ENCODE measurements at regions not wholly inside any gene's neighbourhood (a gene's known extent, or its start where the extent isn't known, plus 50 kb on each side); places are given as distances from the start of the nearest gene placed in this dataset.

GRCh38 chr2:187091664-187092063 lies 242.7 kb upstream of the ZSWIM2 start:
- Histone ChIP-seq H3K36me3 (no peaks in the 10 kb centered on the region), H3K9me3 (no peaks in the 10 kb centered on the region), H3K4me1 (no peaks in the 10 kb centered on the region), H3K27me3 (no peaks in the 10 kb centered on the region), H3K4me3 (no peak overlapping the region), H3K27ac (no peak overlapping the region)
- ATAC-seq: no peak
- no peak for TF ChIP-seq POLR2AphosphoS5 (IDR thresholded peaks at IDR 0.05)
- WGBS, 2 donors (ENCODE audit: low coverage in 1 of 2): 89% methylated on average over 1 of the region's 1 CpG; no CpG with 5 or more reads in 1 of the 2 donors

- Histone ChIP-seq H3K9me3 (no peaks in the 10 kb centered on the region), H3K4me1 (no peaks in the 10 kb centered on the region), H3K27ac (no peak overlapping the region), H3K36me3 (no peaks in the 10 kb centered on the region), H3K4me3 (no peak overlapping the region), H3K27me3 (no peaks in the 10 kb centered on the region)
- no peak for TF ChIP-seq EP300 (IDR thresholded peaks at IDR 0.05)
- TF ChIP-seq POLR2AphosphoS5 (IDR thresholded peaks at IDR 0.05): no peak
- TF ChIP-seq CTCF (IDR thresholded peaks at IDR 0.05): no peak
- TF ChIP-seq POLR2A (IDR thresholded peaks at IDR 0.05): no peak
- no peak for ATAC-seq
These were observed 235.6 kb upstream of the ZSWIM2 start for GRCh38 chr2:187084524-187084923.

GRCh38 chr2:187081461-187081860 lies 232.5 kb upstream of the ZSWIM2 start:
- ATAC-seq: no peak
- WGBS, 2 donors (ENCODE audit: low coverage in 1 of 2): 63 to 85% methylated on average over 1 of the region's 1 CpG
- Histone ChIP-seq H3K4me3 (no peak overlapping the region), H3K27ac (no peak overlapping the region), H3K4me1 (no peaks in the 10 kb centered on the region), H3K27me3 (no peaks in the 10 kb centered on the region), H3K9me3 (no peaks in the 10 kb centered on the region), H3K36me3 (no peaks in the 10 kb centered on the region)
- TF ChIP-seq POLR2AphosphoS5 (IDR thresholded peaks at IDR 0.05) (no peak), CTCF (IDR thresholded peaks at IDR 0.05) (no peak), POLR2A (IDR thresholded peaks at IDR 0.05) (no peak), EP300 (IDR thresholded peaks at IDR 0.05) (no peak)

- no peaks in the 10 kb centered on the region for H3K4me1 ChIP-seq
- H3K4me3 ChIP-seq: no peak overlapping the region
- 21 to 25% methylated on average over 5 of the region's 5 CpGs for whole genome bisulfite sequencing, 2 donors (ENCODE audit: low coverage in 1 of 2)
- H3K9me3 ChIP-seq: peaks cover 0 to 3% (median 0%) of the 10 kb centered on the region in 3 donors
- no peak for TF ChIP-seq POLR2A (IDR thresholded peaks at IDR 0.05)
- no peak for TF ChIP-seq EP300 (IDR thresholded peaks at IDR 0.05)
- no peak for TF ChIP-seq POLR2AphosphoS5 (IDR thresholded peaks at IDR 0.05)
- no peak for ATAC-seq
- no peak overlapping the region for H3K27ac ChIP-seq
- H3K27me3 ChIP-seq: no peaks in the 10 kb centered on the region
- no peaks in the 10 kb centered on the region for H3K36me3 ChIP-seq
These were observed 230.9 kb upstream of the ZSWIM2 start for GRCh38 chr2:187079901-187080300.

GRCh38 chr2:187078297-187078696 lies 229.3 kb upstream of the ZSWIM2 start:
- H3K27me3 ChIP-seq: no peaks in the 10 kb centered on the region
- H3K36me3 ChIP-seq: no peaks in the 10 kb centered on the region
- H3K27ac ChIP-seq: no peak overlapping the region
- no peak overlapping the region for H3K4me3 ChIP-seq
- peaks cover 0 to 3% (median 0%) of the 10 kb centered on the region in 3 donors for H3K9me3 ChIP-seq
- TF ChIP-seq POLR2A (IDR thresholded peaks at IDR 0.05): no peak
- no peak for TF ChIP-seq CTCF (IDR thresholded peaks at IDR 0.05)
- no peak for TF ChIP-seq POLR2AphosphoS5 (IDR thresholded peaks at IDR 0.05)
- no peak for TF ChIP-seq EP300 (IDR thresholded peaks at IDR 0.05)
- no peaks in the 10 kb centered on the region for H3K4me1 ChIP-seq
- WGBS, 2 donors (ENCODE audit: low coverage in 1 of 2): 67 to 80% methylated on average over 1 of the region's 1 CpG
- ATAC-seq: peak; percentile 43

GRCh38 chr2:187075671-187076070 lies 226.7 kb upstream of the ZSWIM2 start:
- TF ChIP-seq EP300 (IDR thresholded peaks at IDR 0.05) (no peak), POLR2A (IDR thresholded peaks at IDR 0.05) (no peak), POLR2AphosphoS5 (IDR thresholded peaks at IDR 0.05) (no peak), CTCF (IDR thresholded peaks at IDR 0.05) (no peak)
- Histone ChIP-seq H3K27me3 (no peaks in the 10 kb centered on the region), H3K27ac (no peak overlapping the region), H3K4me3 (no peak overlapping the region), H3K9me3 (peaks cover 0 to 3% (median 0%) of the 10 kb centered on the region in 3 donors), H3K36me3 (no peaks in the 10 kb centered on the region), H3K4me1 (no peaks in the 10 kb centered on the region)
- 86 to 93% methylated on average over 4 of the region's 4 CpGs for WGBS, 2 donors (ENCODE audit: low coverage in 1 of 2)
- ATAC-seq: no peak

Data from gastroesophageal sphincter (tissue), 4 donors.